Left ventricle myocardium inferior (tissue), 1 donor: ENCODE measurements at regions not wholly inside any gene's neighbourhood (a gene's known extent, or its start where the extent isn't known, plus 50 kb on each side); places are given as distances from the start of the nearest gene placed in this dataset.

Experiments
- DNase-seq: peaks from one replicate; pipeline ENCODE4 v3.0.0-alpha.2; 2020
- H3K27ac ChIP-seq: fragments of 200-600 bp; replicated peaks from 2 replicates; pipeline ENCODE4 v1.8.0; 2021
- H3K27me3 ChIP-seq: fragments of 200-600 bp; 2 replicates; pipeline ENCODE4 v1.8.0; 2021; ENCODE audit warnings: low read depth
- H3K36me3 ChIP-seq: fragments of 200-600 bp; 2 replicates; pipeline ENCODE4 v1.8.0; 2021
- H3K4me1 ChIP-seq: fragments of 200-600 bp; 2 replicates; pipeline ENCODE4 v1.8.0; 2021
- H3K4me3 ChIP-seq: fragments of 200-600 bp; 2 replicates; pipeline ENCODE4 v1.8.0; 2021; ENCODE audit warnings: mild to moderate bottlenecking, moderate library complexity
- H3K9me3 ChIP-seq: fragments of 200-600 bp; replicated peaks from 2 replicates; pipeline ENCODE4 v1.8.0; 2021
- CTCF ChIP-seq: fragments of 200-600 bp; IDR thresholded peaks from 2 replicates; pipeline ENCODE4 v1.8.0; 2021; ENCODE audit warnings: antibody characterized with exemption, mild to moderate bottlenecking, borderline replicate concordance
- intact Hi-C: fragments of 100-400 bp; cut with micrococcal nuclease; formaldehyde crosslinking; loops from one replicate; pipeline ENCODE4 v1.11.0; 2022
- donor health status: DM: no; HTN: yes; CAD: no; lungs with severe emphysema.

DNA sequence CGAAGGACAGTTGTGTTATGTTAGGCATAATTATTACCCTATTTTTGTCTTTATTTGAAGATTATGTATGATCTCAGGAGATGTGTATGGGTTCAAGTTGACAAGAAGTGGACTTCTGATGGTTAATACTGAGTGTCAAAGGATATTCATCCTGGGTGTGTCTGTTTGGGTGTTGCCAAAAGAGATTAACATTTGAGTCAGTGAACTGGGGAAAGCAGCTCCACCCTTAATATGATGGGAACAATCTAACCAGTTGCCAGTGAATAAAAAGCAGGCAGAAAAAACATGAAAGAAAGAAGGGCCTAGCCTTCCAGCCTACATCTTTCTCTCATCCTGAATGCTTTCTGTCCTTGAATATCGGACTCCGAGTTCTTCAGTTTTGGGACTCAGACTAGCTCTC is 332.6 kb downstream of the DTHD1 start:
- TF ChIP-seq CTCF, result no peak
- intact Hi-C loops, result no loop called here
- no peak for DNase-seq

GRCh38 chr4:36618102-36618501 is 336.7 kb downstream of the DTHD1 start:
- intact Hi-C loops, result no loop called here
- TF ChIP-seq CTCF, result no peak
- DNase-seq, result no peak
- Histone ChIP-seq H3K27ac (no peak overlapping the region), H3K27me3 (no peaks in the 10 kb centered on the region), H3K9me3 (no peaks in the 10 kb centered on the region), H3K36me3 (no peaks in the 10 kb centered on the region), H3K4me1 (no peaks in the 10 kb centered on the region), H3K4me3 (no peak overlapping the region)

More for the DNA sequence above, 332.6 kb downstream of the DTHD1 start:
- Histone ChIP-seq H3K36me3 (no peaks in the 10 kb centered on the region), H3K9me3 (peaks cover 28% of the 10 kb centered on the region), H3K4me1 (no peaks in the 10 kb centered on the region), H3K27ac (no peak overlapping the region), H3K27me3 (no peaks in the 10 kb centered on the region), H3K4me3 (no peak overlapping the region)

DNA sequence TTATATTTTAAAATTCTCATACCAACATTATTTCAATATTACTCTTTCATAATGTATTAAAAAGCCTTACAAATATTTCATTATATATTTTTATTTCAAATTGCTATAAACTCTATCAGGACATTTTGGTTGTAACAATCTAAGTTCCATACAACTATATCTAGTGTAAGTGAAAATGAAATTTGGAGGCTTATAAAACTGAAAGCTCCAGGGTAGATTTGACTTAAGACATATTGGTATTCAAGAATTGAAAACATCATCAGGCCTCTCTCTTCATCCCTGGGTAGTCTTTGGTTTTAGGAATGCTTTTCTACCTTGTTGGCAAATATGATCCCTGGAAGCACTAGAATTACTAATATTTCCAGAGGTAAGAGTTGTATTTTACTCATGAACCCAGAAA is 342.6 kb downstream of the DTHD1 start:
- Histone ChIP-seq H3K4me3 (no peak overlapping the region), H3K9me3 (no peaks in the 10 kb centered on the region), H3K4me1 (no peaks in the 10 kb centered on the region), H3K27ac (no peak overlapping the region), H3K27me3 (no peaks in the 10 kb centered on the region), H3K36me3 (no peaks in the 10 kb centered on the region)
- no peak for DNase-seq
- no peak for TF ChIP-seq CTCF
- intact Hi-C loops, result no loop called here

GRCh38 chr4:36638273-36638811 is 356.9 kb downstream of the DTHD1 start:
- Histone ChIP-seq H3K36me3 (no peaks in the 10 kb centered on the region), H3K9me3 (no peaks in the 10 kb centered on the region), H3K27me3 (no peaks in the 10 kb centered on the region), H3K4me1 (no peaks in the 10 kb centered on the region), H3K27ac (no peak overlapping the region), H3K4me3 (no peak overlapping the region)
- intact Hi-C loops, result no loop called here
- no peak for TF ChIP-seq CTCF
- DNase-seq, result no peak

- TF ChIP-seq CTCF, result no peak
- H3K27ac ChIP-seq, result no peak overlapping the region
- no peaks in the 10 kb centered on the region for H3K4me1 ChIP-seq
- no peak for DNase-seq
- no peaks in the 10 kb centered on the region for H3K36me3 ChIP-seq
- no peak overlapping the region for H3K4me3 ChIP-seq
- intact Hi-C loops, result no loop called here
- H3K9me3 ChIP-seq, result no peaks in the 10 kb centered on the region
- no peaks in the 10 kb centered on the region for H3K27me3 ChIP-seq
Observed at GRCh38 chr4:36640876-36641275, 359.5 kb downstream of the DTHD1 start.
